ENCODE measurements at regions not wholly inside any gene's neighbourhood (a gene's known extent, or its start where the extent isn't known, plus 50 kb on each side); places are given as distances from the start of the nearest gene placed in this dataset.

DNA sequence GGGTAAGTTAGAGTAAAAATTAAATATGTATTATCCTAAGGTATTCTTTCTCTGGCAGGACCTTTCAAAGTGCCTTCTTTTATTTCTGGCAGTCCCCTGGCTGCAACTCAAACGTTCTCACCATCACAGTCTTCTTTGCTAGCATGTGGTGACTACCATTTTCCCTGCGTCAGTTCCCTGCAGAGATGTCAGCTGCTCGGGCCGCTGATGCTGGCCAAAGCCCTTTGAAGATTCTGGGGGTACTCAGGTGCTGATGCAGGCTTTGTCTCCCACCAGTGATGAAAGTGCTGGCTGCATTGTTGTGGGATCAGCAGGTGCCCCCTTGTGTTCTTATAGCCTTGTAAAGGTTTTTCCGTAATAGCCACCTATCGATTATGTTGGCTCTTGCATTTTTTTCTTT is 140.1 kb downstream of the BTBD3 start:
- H3K4me1 ChIP-seq: peaks cover 0 to 15% of the 10 kb centered on the region in 2 donors
- TF ChIP-seq, protein P1, sequence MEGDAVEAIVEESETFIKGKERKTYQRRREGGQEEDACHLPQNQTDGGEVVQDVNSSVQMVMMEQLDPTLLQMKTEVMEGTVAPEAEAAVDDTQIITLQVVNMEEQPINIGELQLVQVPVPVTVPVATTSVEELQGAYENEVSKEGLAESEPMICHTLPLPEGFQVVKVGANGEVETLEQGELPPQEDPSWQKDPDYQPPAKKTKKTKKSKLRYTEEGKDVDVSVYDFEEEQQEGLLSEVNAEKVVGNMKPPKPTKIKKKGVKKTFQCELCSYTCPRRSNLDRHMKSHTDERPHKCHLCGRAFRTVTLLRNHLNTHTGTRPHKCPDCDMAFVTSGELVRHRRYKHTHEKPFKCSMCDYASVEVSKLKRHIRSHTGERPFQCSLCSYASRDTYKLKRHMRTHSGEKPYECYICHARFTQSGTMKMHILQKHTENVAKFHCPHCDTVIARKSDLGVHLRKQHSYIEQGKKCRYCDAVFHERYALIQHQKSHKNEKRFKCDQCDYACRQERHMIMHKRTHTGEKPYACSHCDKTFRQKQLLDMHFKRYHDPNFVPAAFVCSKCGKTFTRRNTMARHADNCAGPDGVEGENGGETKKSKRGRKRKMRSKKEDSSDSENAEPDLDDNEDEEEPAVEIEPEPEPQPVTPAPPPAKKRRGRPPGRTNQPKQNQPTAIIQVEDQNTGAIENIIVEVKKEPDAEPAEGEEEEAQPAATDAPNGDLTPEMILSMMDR (IDR thresholded peaks at IDR 0.05): no peak
- H3K36me3 ChIP-seq: no peaks in the 10 kb centered on the region
- H3K9me3 ChIP-seq: no peaks in the 10 kb centered on the region
- no peak for DNase-seq
- ATAC-seq: no peak
- H3K27ac ChIP-seq: no peak overlapping the region
- H3K4me3 ChIP-seq: no peak overlapping the region
- intact Hi-C loops (cut with DNase I): no loop called here
- no peaks in the 10 kb centered on the region for H3K27me3 ChIP-seq

DNA sequence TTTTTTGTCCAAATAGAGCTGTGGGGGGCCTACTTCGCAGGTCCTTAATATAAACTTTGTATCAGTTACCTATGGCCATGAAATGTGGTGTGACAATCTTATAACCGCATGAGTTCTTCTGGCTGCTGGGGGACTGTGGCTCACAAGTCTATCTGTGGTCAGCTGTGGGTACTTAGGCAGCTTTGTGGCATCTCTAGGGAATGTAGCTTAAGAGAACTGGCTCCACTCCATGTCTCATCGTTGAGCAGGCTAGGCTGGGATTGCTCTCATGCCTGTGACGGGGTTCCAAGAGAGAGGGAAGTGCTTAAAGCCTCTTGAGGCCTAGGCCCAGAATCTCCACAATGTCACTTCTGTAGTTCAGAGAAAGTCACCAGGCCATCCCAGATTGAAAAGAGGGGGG is 140.5 kb downstream of the BTBD3 start:
- no peaks in the 10 kb centered on the region for H3K36me3 ChIP-seq
- H3K27me3 ChIP-seq: no peaks in the 10 kb centered on the region
- ATAC-seq (no peak), DNase-seq (no peak)
- intact Hi-C loops (cut with DNase I): no loop called here
- TF ChIP-seq, protein P1 (IDR thresholded peaks at IDR 0.05): no peak
- no peak overlapping the region for H3K27ac ChIP-seq
- H3K4me3 ChIP-seq: no peak overlapping the region
- no peaks in the 10 kb centered on the region for H3K9me3 ChIP-seq
- peaks cover 0 to 10% of the 10 kb centered on the region in 2 donors for H3K4me1 ChIP-seq

DNA sequence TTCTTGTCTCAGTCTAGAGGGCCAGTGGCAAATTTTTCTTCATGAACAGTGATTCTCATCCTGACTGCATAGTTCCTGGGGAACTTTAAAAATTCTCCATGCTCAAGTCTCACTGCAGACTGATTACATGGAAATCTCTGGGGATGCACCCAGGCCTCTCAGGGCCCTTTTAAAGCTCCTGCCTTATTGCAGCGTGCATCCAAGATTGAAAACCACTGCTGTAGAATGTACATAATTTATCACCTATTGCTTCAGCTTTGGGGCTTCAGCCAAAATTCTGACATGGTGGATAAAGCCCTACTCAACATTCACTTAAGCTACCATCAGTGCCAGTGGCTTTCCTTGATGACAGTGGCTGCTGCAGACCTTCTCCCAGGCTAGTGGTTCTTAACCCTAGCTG is 143.8 kb downstream of the BTBD3 start:
- Histone ChIP-seq H3K36me3 (no peaks in the 10 kb centered on the region), H3K27ac (no peak overlapping the region), H3K9me3 (peaks cover 0 to 7% of the 10 kb centered on the region in 2 donors), H3K27me3 (no peaks in the 10 kb centered on the region), H3K4me1 (no peaks in the 10 kb centered on the region), H3K4me3 (no peak overlapping the region)
- DNase-seq (no peak), ATAC-seq (no peak)
- TF ChIP-seq, protein P1 (IDR thresholded peaks at IDR 0.05): no peak
- intact Hi-C loops (cut with DNase I): no loop called here

DNA sequence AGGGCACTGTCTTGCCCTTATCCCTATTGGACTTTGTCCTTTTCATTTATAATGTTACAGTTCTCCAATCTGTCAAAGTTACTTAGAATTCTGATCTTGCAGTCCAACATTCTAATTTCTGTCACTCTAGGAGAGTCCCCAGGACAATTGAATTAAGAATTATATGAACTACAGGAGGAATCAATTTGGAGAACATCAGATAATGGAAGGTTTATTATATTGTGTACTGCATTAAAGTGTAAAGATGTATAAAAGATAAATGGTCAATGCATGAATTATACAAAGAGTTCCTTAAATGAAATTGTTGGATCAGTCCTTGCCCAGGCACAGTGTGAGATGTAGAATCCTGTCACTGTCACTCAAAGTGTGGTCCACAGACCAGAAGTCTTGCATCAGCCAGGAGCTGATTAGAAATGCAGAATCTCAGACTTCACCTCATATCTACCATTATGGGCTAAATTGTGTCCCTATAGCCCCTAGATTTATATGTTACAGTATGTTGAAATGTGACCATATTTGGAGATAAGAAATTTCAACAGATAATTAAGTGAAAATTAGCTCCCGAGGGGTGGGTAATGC is 145.5 kb downstream of the BTBD3 start:
- no peak for DNase-seq
- no peak for ATAC-seq
- H3K9me3 ChIP-seq: peaks cover 0 to 7% of the 10 kb centered on the region in 2 donors
- no peaks in the 10 kb centered on the region for H3K36me3 ChIP-seq
- no peaks in the 10 kb centered on the region for H3K4me1 ChIP-seq
- H3K27ac ChIP-seq: no peak overlapping the region
- TF ChIP-seq, protein P1 (IDR thresholded peaks at IDR 0.05): no peak
- no peak overlapping the region for H3K4me3 ChIP-seq
- no peaks in the 10 kb centered on the region for H3K27me3 ChIP-seq
- intact Hi-C loops (cut with DNase I): no loop called here

DNA sequence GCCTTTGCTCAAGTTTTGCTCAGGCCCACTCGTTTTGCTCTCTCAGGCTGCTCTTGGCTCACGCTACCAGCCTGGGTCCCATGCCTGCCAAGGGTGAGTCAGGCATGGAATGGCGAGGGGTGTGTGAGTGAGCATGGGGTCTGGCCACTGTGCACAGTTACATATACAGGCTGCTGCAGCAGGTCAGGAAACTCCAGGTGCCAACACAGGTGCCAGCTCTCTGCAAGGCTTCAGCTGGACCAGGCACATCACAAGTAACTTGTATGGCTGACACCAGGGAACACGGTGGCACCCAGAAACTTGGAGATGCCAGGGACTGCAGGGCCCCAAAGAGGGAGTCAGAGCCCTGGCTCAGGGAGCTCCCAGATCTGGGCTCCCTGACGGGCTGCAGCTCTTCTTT is 146.8 kb downstream of the BTBD3 start:
- intact Hi-C loops (cut with DNase I): no loop called here
- no peaks in the 10 kb centered on the region for H3K36me3 ChIP-seq

More for the DNA sequence above, 146.8 kb downstream of the BTBD3 start:
- ATAC-seq: no peak
- Histone ChIP-seq H3K4me1 (no peaks in the 10 kb centered on the region), H3K27ac (no peak overlapping the region), H3K4me3 (no peak overlapping the region), H3K9me3 (peaks cover 0 to 7% of the 10 kb centered on the region in 2 donors), H3K27me3 (no peaks in the 10 kb centered on the region)
- TF ChIP-seq, protein P1 (IDR thresholded peaks at IDR 0.05): no peak
- DNase-seq: no peak

Measured in left lung (tissue), 4 donors.